Endothelial cell (in vitro differentiated cells): ENCODE measurements at regions not wholly inside any gene's neighbourhood (a gene's known extent, or its start where the extent isn't known, plus 50 kb on each side); places are given as distances from the start of the nearest gene placed in this dataset.

ENCODE experiments used
- DNase-seq: peaks from one replicate; pipeline ENCODE4 v3.0.0; 2021; ENCODE audit warnings: low spot score
- H3K27ac Mint-ChIP-seq: one replicate; pipeline ENCODE4 v1.8.0; 2021; ENCODE audit warnings: mixed read lengths, inconsistent platforms; ENCODE audit not compliant: unreplicated experiment
- H3K27me3 Mint-ChIP-seq: one replicate; pipeline ENCODE4 v1.8.0; 2021; ENCODE audit warnings: mild to moderate bottlenecking, moderate library complexity, mixed read lengths, inconsistent platforms; ENCODE audit not compliant: unreplicated experiment
- H3K36me3 Mint-ChIP-seq: one replicate; pipeline ENCODE4 v1.8.0; 2021; ENCODE audit warnings: mild to moderate bottlenecking, low read depth, mixed read lengths, inconsistent platforms; ENCODE audit not compliant: unreplicated experiment
- H3K4me1 Mint-ChIP-seq: one replicate; pipeline ENCODE4 v1.8.0; 2021; ENCODE audit warnings: mild to moderate bottlenecking, mixed read lengths, inconsistent platforms; ENCODE audit not compliant: unreplicated experiment
- H3K4me3 Mint-ChIP-seq: one replicate; pipeline ENCODE4 v1.8.0; 2021; ENCODE audit warnings: mild to moderate bottlenecking, mixed read lengths, inconsistent platforms; ENCODE audit not compliant: unreplicated experiment
- H3K9me3 Mint-ChIP-seq: one replicate; pipeline ENCODE4 v1.8.0; 2021; ENCODE audit warnings: mixed read lengths, inconsistent platforms; ENCODE audit not compliant: unreplicated experiment
- CTCF ChIP-seq: fragments of 200-600 bp; sonication (generic); IDR thresholded peaks from one replicate; pipeline ENCODE4 v1.5.0; 2021; ENCODE audit warnings: antibody characterized with exemption; ENCODE audit not compliant: unreplicated experiment

GRCh38 chr1:184805667-184806295 is 51.1 kb upstream of the EDEM3 start:
- no peaks in the 10 kb centered on the region for H3K9me3 Mint-ChIP-seq

More at GRCh38 chr1:184805667-184806295, 51.1 kb upstream of the EDEM3 start:
- Mint-ChIP-seq H3K27me3 (peaks cover 2% of the 10 kb centered on the region), H3K4me1 (no peaks in the 10 kb centered on the region), H3K4me3 (no peak overlapping the region), H3K36me3 (no peaks in the 10 kb centered on the region), H3K27ac (no peak overlapping the region)
- DNase-seq = peak; percentile 91
- peak; percentile 77 for TF ChIP-seq CTCF
